ENCODE measurements at regions not wholly inside any gene's neighbourhood (a gene's known extent, or its start where the extent isn't known, plus 50 kb on each side); places are given as distances from the start of the nearest gene placed in this dataset.

DNA sequence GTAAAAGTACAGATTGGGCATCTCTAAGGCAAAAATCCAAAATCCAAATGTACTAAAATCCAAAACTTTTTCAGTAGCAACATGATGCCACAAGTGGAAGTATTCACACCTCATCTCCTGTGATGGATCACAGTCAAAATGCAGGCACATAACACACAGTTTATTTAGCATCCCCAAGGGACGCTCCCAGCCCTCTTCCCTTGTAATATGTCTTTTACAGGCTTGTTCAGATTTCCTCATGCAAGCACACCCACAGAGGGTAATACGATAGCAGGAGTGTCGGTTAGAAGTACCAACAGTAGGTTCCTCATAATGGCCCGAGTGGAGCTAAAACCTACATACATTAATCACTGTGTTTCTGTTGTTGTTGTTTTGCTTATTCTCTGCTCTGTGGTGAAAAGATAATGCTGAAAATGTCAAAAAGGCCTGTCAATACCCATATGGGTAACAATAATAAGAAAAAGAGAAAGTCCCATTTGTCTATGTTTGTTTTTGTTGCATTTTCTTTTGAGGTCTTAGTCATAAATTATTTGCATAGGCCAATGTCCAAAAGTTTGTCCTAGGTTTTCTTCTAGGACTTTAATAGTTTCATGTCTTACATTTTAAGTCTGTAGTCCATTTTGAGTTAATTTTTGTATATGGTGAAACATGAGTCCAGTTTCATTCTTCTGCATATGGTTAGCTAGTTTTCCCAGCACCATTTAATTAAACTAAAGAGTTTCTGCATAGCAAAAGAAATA, 133.1 kb downstream of the LRIG3 start:
- no peaks in the 10 kb centered on the region for H3K27me3 ChIP-seq (ENCODE audit: insufficient read depth, low read length)
- H3K36me3 ChIP-seq (ENCODE audit: insufficient read depth, low read length): no peaks in the 10 kb centered on the region
- H3K4me3 ChIP-seq (ENCODE audit: low read length): no peak overlapping the region
- no peaks in the 10 kb centered on the region for H3K4me1 ChIP-seq (ENCODE audit: insufficient read depth, low read length)
- H2AFZ ChIP-seq (ENCODE audit: low read depth, low read length): no peak overlapping the region
- no peaks in the 10 kb centered on the region for H3K9me3 ChIP-seq (ENCODE audit: low read length)

GRCh38 chr12:58794859-58795258, 125.4 kb downstream of the LRIG3 start:
- no peaks in the 10 kb centered on the region for H3K4me1 ChIP-seq (ENCODE audit: insufficient read depth, low read length)
- no peaks in the 10 kb centered on the region for H3K27me3 ChIP-seq (ENCODE audit: insufficient read depth, low read length)
- no peaks in the 10 kb centered on the region for H3K9me3 ChIP-seq (ENCODE audit: low read length)
- no peaks in the 10 kb centered on the region for H3K36me3 ChIP-seq (ENCODE audit: insufficient read depth, low read length)
- no peak overlapping the region for H3K4me3 ChIP-seq (ENCODE audit: low read length)
- peak overlapping the region; percentile 10 for H2AFZ ChIP-seq (ENCODE audit: low read depth, low read length)

DNA sequence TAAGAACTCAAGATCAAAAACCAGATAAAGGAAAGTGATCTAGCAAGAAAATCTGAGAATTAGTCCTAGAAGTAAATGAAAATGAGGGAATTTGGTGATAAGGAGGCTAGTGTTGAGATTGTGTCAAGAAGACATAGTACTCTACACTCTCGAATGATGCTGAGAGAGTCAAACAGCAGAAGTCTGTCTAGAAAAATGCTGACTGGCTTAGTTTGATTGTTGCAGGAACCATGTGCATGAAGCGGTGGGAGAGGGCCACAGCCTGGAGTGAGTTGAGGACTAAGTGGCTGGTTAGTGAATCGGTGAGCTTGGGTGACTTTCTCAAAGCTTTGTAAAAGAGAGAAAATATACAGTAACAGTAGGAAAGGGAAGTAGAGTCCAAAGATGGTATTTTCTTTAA, 124.5 kb downstream of the LRIG3 start:
- no peaks in the 10 kb centered on the region for H3K36me3 ChIP-seq (ENCODE audit: insufficient read depth, low read length)
- H3K27me3 ChIP-seq (ENCODE audit: insufficient read depth, low read length): no peaks in the 10 kb centered on the region
- H3K9me3 ChIP-seq (ENCODE audit: low read length): no peaks in the 10 kb centered on the region
- H2AFZ ChIP-seq (ENCODE audit: low read depth, low read length): no peak overlapping the region
- no peak overlapping the region for H3K4me3 ChIP-seq (ENCODE audit: low read length)
- H3K4me1 ChIP-seq (ENCODE audit: insufficient read depth, low read length): no peaks in the 10 kb centered on the region

- H3K4me3 ChIP-seq (ENCODE audit: low read length): no peak overlapping the region
- H3K4me1 ChIP-seq (ENCODE audit: insufficient read depth, low read length): no peaks in the 10 kb centered on the region
- H3K9me3 ChIP-seq (ENCODE audit: low read length): no peaks in the 10 kb centered on the region
- no peak overlapping the region for H2AFZ ChIP-seq (ENCODE audit: low read depth, low read length)
- no peaks in the 10 kb centered on the region for H3K27me3 ChIP-seq (ENCODE audit: insufficient read depth, low read length)
- no peaks in the 10 kb centered on the region for H3K36me3 ChIP-seq (ENCODE audit: insufficient read depth, low read length)
Measured at GRCh38 chr12:58801986-58802385, 118.3 kb downstream of the LRIG3 start.

DNA sequence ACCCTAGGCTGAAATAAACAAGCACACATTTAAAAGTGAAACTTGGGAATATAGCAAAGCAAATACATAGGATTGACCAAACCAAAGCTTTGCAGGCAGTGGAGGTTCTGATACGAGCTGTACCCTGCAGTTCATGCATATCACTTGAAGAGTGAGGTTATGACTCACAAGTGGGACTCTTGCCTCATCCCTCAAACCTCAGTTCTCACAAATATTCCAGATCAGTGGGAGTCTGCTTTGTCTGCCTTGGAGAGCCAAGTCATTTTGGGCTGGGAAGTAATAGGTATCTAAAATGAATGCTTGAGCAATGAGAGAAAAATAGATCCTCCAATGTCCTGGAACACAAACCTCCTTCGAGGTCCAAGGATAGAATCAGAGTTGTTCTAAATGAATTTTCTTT, 116.4 kb downstream of the LRIG3 start:
- H3K4me3 ChIP-seq (ENCODE audit: low read length): no peak overlapping the region
- peaks cover under 1% of the 10 kb centered on the region for H3K4me1 ChIP-seq (ENCODE audit: insufficient read depth, low read length)
- no peak overlapping the region for H2AFZ ChIP-seq (ENCODE audit: low read depth, low read length)
- no peaks in the 10 kb centered on the region for H3K27me3 ChIP-seq (ENCODE audit: insufficient read depth, low read length)
- no peaks in the 10 kb centered on the region for H3K9me3 ChIP-seq (ENCODE audit: low read length)
- no peaks in the 10 kb centered on the region for H3K36me3 ChIP-seq (ENCODE audit: insufficient read depth, low read length)

DNA sequence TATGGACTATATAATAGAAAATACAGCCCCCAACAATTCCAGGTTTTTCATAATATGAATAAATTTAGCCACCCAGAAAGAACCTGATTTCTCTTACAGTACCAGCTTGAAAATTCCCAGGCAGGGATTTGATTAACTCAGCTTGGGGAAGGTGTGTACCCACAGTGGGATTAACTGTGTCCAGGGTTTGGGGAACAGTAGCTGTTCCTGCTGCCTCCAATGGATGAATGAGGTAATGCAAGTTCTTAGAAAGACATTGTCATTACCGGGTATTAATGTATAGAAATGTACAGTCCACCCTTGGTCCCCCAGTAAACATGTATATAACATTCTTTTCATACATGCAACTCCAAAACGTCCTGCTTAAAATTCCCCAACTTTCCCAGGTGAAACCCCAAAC, 115.6 kb downstream of the LRIG3 start:
- peaks cover 3% of the 10 kb centered on the region for H3K4me1 ChIP-seq (ENCODE audit: insufficient read depth, low read length)
- no peak overlapping the region for H2AFZ ChIP-seq (ENCODE audit: low read depth, low read length)
- H3K4me3 ChIP-seq (ENCODE audit: low read length): no peak overlapping the region
- no peaks in the 10 kb centered on the region for H3K36me3 ChIP-seq (ENCODE audit: insufficient read depth, low read length)
- H3K27me3 ChIP-seq (ENCODE audit: insufficient read depth, low read length): no peaks in the 10 kb centered on the region
- H3K9me3 ChIP-seq (ENCODE audit: low read length): no peaks in the 10 kb centered on the region

GRCh38 chr12:58809064-58809607, 111.2 kb downstream of the LRIG3 start:
- Histone ChIP-seq H3K27me3 (ENCODE audit: insufficient read depth, low read length) (no peaks in the 10 kb centered on the region), H3K9me3 (ENCODE audit: low read length) (no peaks in the 10 kb centered on the region), H2AFZ (ENCODE audit: low read depth, low read length) (no peak overlapping the region), H3K36me3 (ENCODE audit: insufficient read depth, low read length) (no peaks in the 10 kb centered on the region), H3K4me3 (ENCODE audit: low read length) (no peak overlapping the region), H3K4me1 (ENCODE audit: insufficient read depth, low read length) (peaks cover 24% of the 10 kb centered on the region)

DNA sequence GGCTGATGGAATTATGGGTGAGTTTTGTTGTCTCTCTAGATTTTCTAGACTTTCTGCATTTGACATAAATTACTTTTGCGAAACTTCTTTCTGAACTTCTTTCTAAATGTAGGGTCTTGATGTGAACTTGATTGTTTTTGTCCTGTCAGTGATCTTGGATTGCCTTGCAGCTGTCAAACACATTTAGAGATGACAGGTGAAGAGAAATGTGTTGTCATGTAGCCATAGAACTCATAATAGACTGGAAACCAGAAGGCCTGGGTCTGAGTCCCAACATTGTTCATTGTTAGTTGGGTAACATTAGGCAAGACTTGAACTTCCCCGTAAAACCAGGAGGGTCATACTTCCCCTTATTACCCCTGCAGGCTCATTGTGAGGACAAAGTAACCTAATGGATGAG, 109.0 kb downstream of the LRIG3 start:
- Histone ChIP-seq H3K36me3 (ENCODE audit: insufficient read depth, low read length) (no peaks in the 10 kb centered on the region), H3K4me1 (ENCODE audit: insufficient read depth, low read length) (peaks cover 34% of the 10 kb centered on the region)

GRCh38 chr12:58812214-58812613, 108.1 kb downstream of the LRIG3 start:
- Histone ChIP-seq H3K4me1 (ENCODE audit: insufficient read depth, low read length) (peaks cover 34% of the 10 kb centered on the region), H3K9me3 (ENCODE audit: low read length) (no peaks in the 10 kb centered on the region), H3K36me3 (ENCODE audit: insufficient read depth, low read length) (no peaks in the 10 kb centered on the region), H2AFZ (ENCODE audit: low read depth, low read length) (no peak overlapping the region), H3K4me3 (ENCODE audit: low read length) (no peak overlapping the region), H3K27me3 (ENCODE audit: insufficient read depth, low read length) (no peaks in the 10 kb centered on the region)

More for the DNA sequence above, 109.0 kb downstream of the LRIG3 start:
- Histone ChIP-seq H2AFZ (ENCODE audit: low read depth, low read length) (no peak overlapping the region), H3K27me3 (ENCODE audit: insufficient read depth, low read length) (no peaks in the 10 kb centered on the region), H3K4me3 (ENCODE audit: low read length) (no peak overlapping the region), H3K9me3 (ENCODE audit: low read length) (no peaks in the 10 kb centered on the region)

GRCh38 chr12:58814036-58814435, 106.3 kb downstream of the LRIG3 start:
- no peaks in the 10 kb centered on the region for H3K36me3 ChIP-seq (ENCODE audit: insufficient read depth, low read length)
- peaks cover 32% of the 10 kb centered on the region for H3K4me1 ChIP-seq (ENCODE audit: insufficient read depth, low read length)
- no peaks in the 10 kb centered on the region for H3K27me3 ChIP-seq (ENCODE audit: insufficient read depth, low read length)
- no peak overlapping the region for H3K4me3 ChIP-seq (ENCODE audit: low read length)
- no peaks in the 10 kb centered on the region for H3K9me3 ChIP-seq (ENCODE audit: low read length)
- H2AFZ ChIP-seq (ENCODE audit: low read depth, low read length): no peak overlapping the region

GRCh38 chr12:58815235-58815634, 105.1 kb downstream of the LRIG3 start:
- Histone ChIP-seq H3K4me3 (ENCODE audit: low read length) (no peak overlapping the region), H3K4me1 (ENCODE audit: insufficient read depth, low read length) (peaks cover 37% of the 10 kb centered on the region), H3K36me3 (ENCODE audit: insufficient read depth, low read length) (no peaks in the 10 kb centered on the region), H2AFZ (ENCODE audit: low read depth, low read length) (no peak overlapping the region), H3K27me3 (ENCODE audit: insufficient read depth, low read length) (no peaks in the 10 kb centered on the region), H3K9me3 (ENCODE audit: low read length) (no peaks in the 10 kb centered on the region)

GRCh38 chr12:58818546-58818945, 101.8 kb downstream of the LRIG3 start:
- Histone ChIP-seq H3K36me3 (ENCODE audit: insufficient read depth, low read length) (no peaks in the 10 kb centered on the region), H3K4me1 (ENCODE audit: insufficient read depth, low read length) (peaks cover 22% of the 10 kb centered on the region), H3K9me3 (ENCODE audit: low read length) (no peaks in the 10 kb centered on the region), H3K27me3 (ENCODE audit: insufficient read depth, low read length) (no peaks in the 10 kb centered on the region), H3K4me3 (ENCODE audit: low read length) (no peak overlapping the region), H2AFZ (ENCODE audit: low read depth, low read length) (no peak overlapping the region)

DNA sequence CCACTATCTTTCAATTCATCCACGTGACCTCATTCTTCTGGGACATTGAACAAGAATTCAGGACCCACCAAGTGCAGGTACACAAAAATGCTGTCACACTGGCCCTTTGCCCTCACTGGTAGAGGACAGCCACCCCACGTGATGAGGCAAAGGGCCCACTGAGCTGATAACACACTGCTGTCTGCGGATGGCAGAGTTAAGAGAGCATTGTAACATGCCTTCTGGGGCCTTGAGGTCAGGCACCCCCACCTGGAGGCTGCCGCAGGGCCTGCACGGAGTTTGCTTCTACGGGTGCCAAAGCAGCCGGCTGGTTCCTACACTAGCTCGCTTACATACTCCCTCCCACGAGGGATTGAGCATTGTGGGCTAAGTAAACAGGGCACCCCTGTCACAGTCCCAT, 101.0 kb downstream of the LRIG3 start:
- Histone ChIP-seq H3K4me1 (ENCODE audit: insufficient read depth, low read length) (peaks cover 14% of the 10 kb centered on the region), H3K4me3 (ENCODE audit: low read length) (no peak overlapping the region), H2AFZ (ENCODE audit: low read depth, low read length) (no peak overlapping the region), H3K9me3 (ENCODE audit: low read length) (no peaks in the 10 kb centered on the region), H3K27me3 (ENCODE audit: insufficient read depth, low read length) (no peaks in the 10 kb centered on the region), H3K36me3 (ENCODE audit: insufficient read depth, low read length) (no peaks in the 10 kb centered on the region)

GRCh38 chr12:58819985-58820384, 100.3 kb downstream of the LRIG3 start:
- Histone ChIP-seq H3K9me3 (ENCODE audit: low read length) (no peaks in the 10 kb centered on the region), H3K4me3 (ENCODE audit: low read length) (no peak overlapping the region), H3K36me3 (ENCODE audit: insufficient read depth, low read length) (no peaks in the 10 kb centered on the region), H2AFZ (ENCODE audit: low read depth, low read length) (no peak overlapping the region), H3K27me3 (ENCODE audit: insufficient read depth, low read length) (no peaks in the 10 kb centered on the region), H3K4me1 (ENCODE audit: insufficient read depth, low read length) (peaks cover 8% of the 10 kb centered on the region)

All from neuron (in vitro differentiated cells).